ENCODE measurements at regions not wholly inside any gene's neighbourhood (a gene's known extent, or its start where the extent isn't known, plus 50 kb on each side); places are given as distances from the start of the nearest gene placed in this dataset.

GRCh38 chr17:52283872-52284271, 125.4 kb upstream of the CA10 start:
- Histone ChIP-seq H3K36me3 (ENCODE audit: control insufficient read depth in 2 of 2, extremely low read depth in 1 of 2, insufficient read depth in 2 of 2, low read length in 2 of 2) (no peaks in the 10 kb centered on the region), H3K4me2 (ENCODE audit: insufficient read depth, low read length) (no peak overlapping the region), H3K9me1 (replicated peaks; ENCODE audit: control insufficient read depth, extremely low read depth, insufficient read depth, low read length) (no peaks in the 10 kb centered on the region), H3K4me3 (replicated peaks in 1 of 3; ENCODE audit: insufficient read depth in 1 of 3, low read depth in 1 of 3, low read length in 3 of 3) (no peak overlapping the region), H3K4me1 (ENCODE audit: control insufficient read depth, extremely low read depth, insufficient read depth, low read length) (no peaks in the 10 kb centered on the region), H3K9me3 (replicated peaks; ENCODE audit: control insufficient read depth, insufficient read depth, low read length) (no peaks in the 10 kb centered on the region), H3K27me3 (ENCODE audit: control insufficient read depth in 2 of 2, insufficient read depth in 2 of 2, low read length in 2 of 2) (no peaks in the 10 kb centered on the region), H3K9ac (replicated peaks; ENCODE audit: extremely low read depth, insufficient read depth, low read length) (no peak overlapping the region), H4K20me1 (replicated peaks; ENCODE audit: control insufficient read depth, extremely low read depth, insufficient read depth, low read length) (no peaks in the 10 kb centered on the region), H3K79me2 (ENCODE audit: control insufficient read depth, insufficient read depth, low read length) (no peaks in the 10 kb centered on the region), H3K27ac (ENCODE audit: insufficient read depth, low read depth, low read length) (no peak overlapping the region), H2AFZ (ENCODE audit: low read depth, low read length) (no peak overlapping the region)
- intact Hi-C loops (cut with micrococcal nuclease): no loop called here
- no peak for FAIRE-seq
- ChIA-PET POLR2A (no interaction called here), CTCF (no interaction called here)
- no TSS peak for BruUV-seq (replicated peaks)
- DNase-seq (ENCODE audit: low read depth, low spot score): no peak
- dilution Hi-C loops (cut with MboI; ENCODE audit: extremely low pct_ligation_motif_present, low sequenced_read_pairs): no loop called here
- TF ChIP-seq MYC (IDR thresholded peaks at IDR 0.05; ENCODE audit: low read depth, low read length) (no peak), MAX (IDR thresholded peaks at IDR 0.05; ENCODE audit: insufficient read depth, insufficient read length) (no peak), FOS (IDR thresholded peaks at IDR 0.05; ENCODE audit: borderline replicate concordance, insufficient read depth, low read length) (no peak), GATA2 (IDR thresholded peaks at IDR 0.05; ENCODE audit: insufficient read depth, insufficient read length, low read depth, low read length) (no peak), EZH2 (IDR thresholded peaks at IDR 0.05; ENCODE audit: borderline replicate concordance, low read depth, low read length, severe bottlenecking) (no peak), POLR2AphosphoS5 (IDR thresholded peaks at IDR 0.05; ENCODE audit: insufficient read depth, low read depth, low read length) (no peak), POLR2A (IDR thresholded peaks at IDR 0.05; ENCODE audit: low read depth, low read length) (no peak), JUN (IDR thresholded peaks at IDR 0.05; ENCODE audit: borderline replicate concordance, insufficient read depth, insufficient read length, low read depth) (no peak), CTCF (IDR thresholded peaks at IDR 0.05; ENCODE audit: extremely low read depth in 1 of 2, insufficient read depth in 1 of 2, low read depth in 1 of 2, low read length in 2 of 2) (no peak)
